Fibroblast of mammary gland (primary cell): ENCODE measurements at regions not wholly inside any gene's neighbourhood (a gene's known extent, or its start where the extent isn't known, plus 50 kb on each side); places are given as distances from the start of the nearest gene placed in this dataset.
A peak's percentile ranks its signal among the peaks of the same experiment; 100 is the strongest.

Experiments
- DNase-seq: peaks from one replicate; pipeline ENCODE4 v3.0.0-alpha.2; 2010; ENCODE audit warnings: low read depth
- H3K4me3 ChIP-seq: 2 replicates; pipeline ENCODE4 v1.5.1; 2011; ENCODE audit warnings: low read depth, mild to moderate bottlenecking, low read length, moderate library complexity; ENCODE audit not compliant: control insufficient read depth
- CTCF ChIP-seq: conservative IDR thresholded peaks from 2 replicates; pipeline ENCODE4 v1.5.1; 2011; ENCODE audit warnings: low read depth, low read length, inconsistent platforms; ENCODE audit not compliant: control insufficient read depth, insufficient read depth

- no peak for TF ChIP-seq CTCF
- H3K4me3 ChIP-seq = no peak overlapping the region
Measured at GRCh38 chr2:19068206-19068605, 290.2 kb downstream of the OSR1 start.

GRCh38 chr2:19062370-19062769, 296.1 kb downstream of the OSR1 start:
- no peak for TF ChIP-seq CTCF
- H3K4me3 ChIP-seq = no peak overlapping the region
- DNase-seq = no peak

More at GRCh38 chr2:19068206-19068605, 290.2 kb downstream of the OSR1 start:
- no peak for DNase-seq

GRCh38 chr2:19059076-19059475, 299.3 kb downstream of the OSR1 start:
- no peak for DNase-seq
- TF ChIP-seq CTCF = no peak
- H3K4me3 ChIP-seq = no peak overlapping the region

- DNase-seq = no peak
- TF ChIP-seq CTCF = no peak
- H3K4me3 ChIP-seq = no peak overlapping the region
Measured at GRCh38 chr2:19051203-19051831, 307.1 kb downstream of the OSR1 start.

- no peak for TF ChIP-seq CTCF
- H3K4me3 ChIP-seq = no peak overlapping the region
- no peak for DNase-seq
Measured at GRCh38 chr2:19050354-19050753, 308.1 kb downstream of the OSR1 start.

- DNase-seq = peak; percentile 45
- no peak for TF ChIP-seq CTCF
- no peak overlapping the region for H3K4me3 ChIP-seq
Measured at GRCh38 chr2:19048593-19049266, 309.7 kb downstream of the OSR1 start.
